HCT116 (cell line): ENCODE measurements at regions not wholly inside any gene's neighbourhood (a gene's known extent, or its start where the extent isn't known, plus 50 kb on each side); places are given as distances from the start of the nearest gene placed in this dataset.

Experiments used
- ATAC-seq: fragments of 200-7000 bp; cut with Tn5 transposase; 2 replicates; pipeline ENCODE4 v1.9.1; 2020; ENCODE audit warnings: mild to moderate bottlenecking, moderate library complexity
- BruUV-seq: library from RNA; stranded (reverse); fragments of 400-500 nt; replicated peaks from 2 replicates; lab custom pipeline; 2021; lab: Mats Ljungman, UMichigan
- CTCF ChIA-PET: fragments of 300-600 bp; sonication (Branson Sonifier 250); formaldehyde crosslinking; loops from one replicate; lab custom pipeline; 2021; ENCODE audit warnings: antibody characterized with exemption; lab: Charles Lee
- POLR2A ChIA-PET: fragments of 300-600, 350-600 bp; sonication (Branson Sonifier 250); formaldehyde crosslinking; loops from one replicate; lab custom pipeline; 2021; ENCODE audit warnings: antibody characterized with exemption; lab: Charles Lee
- RAD21 ChIA-PET, 2 experiments: fragments of 300-600 bp; sonication (Branson Sonifier 250); formaldehyde crosslinking; loops; one replicate each; lab custom pipeline; 2023; ENCODE audit warnings: low total read pairs in 2 of 2; ENCODE audit not compliant: uncharacterized antibody in 2 of 2, unreplicated experiment in 2 of 2, low non-redundant PET in 1 of 2; lab: Charles Lee
- DNase-seq: peaks from one replicate; pipeline ENCODE4 v3.0.0-alpha.2; 2010; ENCODE audit warnings: low read depth, low spot score
- H2AFZ ChIP-seq: fragments of 200-600 bp; shearing (Covaris generic), sonication (generic); 2 replicates; pipeline ENCODE4 v1.6.1; 2017; ENCODE audit warnings: low read depth, mixed run types, mixed read lengths, antibody characterized with exemption, low read length; ENCODE audit not compliant: poor library complexity, severe bottlenecking
- H3K27ac ChIP-seq: 2 replicates; pipeline ENCODE4 v1.5.1; 2012; ENCODE audit warnings: low read depth, low read length
- H3K27me3 ChIP-seq: fragments of 200-600 bp; sonication (generic); 2 replicates; pipeline ENCODE4 v1.6.1; 2016; ENCODE audit warnings: mixed run types, low read length, mixed read lengths; ENCODE audit not compliant: insufficient read depth
- H3K36me3 ChIP-seq, 2 experiments: fragments of 200-500 bp in 1 of 2; fragments of 200-600 bp in 1 of 2; sonication (Bioruptor generic) in 1 of 2; sonication (generic) in 1 of 2; 2 replicates each; pipeline versions ENCODE4 v1.5.1 to v1.6.1; 2014 to 2016; ENCODE audit warnings: low read length in 2 of 2, inconsistent platforms in 1 of 2, mixed read lengths in 1 of 2, mixed run types in 1 of 2; ENCODE audit not compliant: insufficient read depth in 2 of 2, control insufficient read depth in 1 of 2
- H3K4me1 ChIP-seq, 2 experiments: fragments of 200-600 bp in 1 of 2; sonication (generic) in 1 of 2; 2 replicates each; pipeline versions ENCODE4 v1.5.1 to v1.6.1; 2012 to 2017; ENCODE audit warnings: low read length in 2 of 2, inconsistent platforms in 1 of 2, mild to moderate bottlenecking in 1 of 2, mixed read lengths in 1 of 2, mixed run types in 1 of 2, moderate library complexity in 1 of 2; ENCODE audit not compliant: insufficient read depth in 2 of 2, control insufficient read depth in 1 of 2
- H3K4me2 ChIP-seq: fragments of 200-600 bp; sonication (generic); 2 replicates; pipeline ENCODE4 v1.6.1; 2017; ENCODE audit warnings: mixed run types, low read length, mixed read lengths
- H3K4me3 ChIP-seq, 2 experiments: fragments of 200-600 bp in 1 of 2; sonication (generic) in 1 of 2; replicated peaks in 1 of 2; 2 replicates each; pipeline ENCODE4 v1.5.1; 2011 to 2016; ENCODE audit warnings: low read length in 2 of 2, control low read depth in 1 of 2, low read depth in 1 of 2, mild to moderate bottlenecking in 1 of 2, mixed read lengths in 1 of 2, mixed run types in 1 of 2
- H3K79me2 ChIP-seq: fragments of 200-600 bp; sonication (generic); 2 replicates; pipeline ENCODE4 v1.6.1; 2017; ENCODE audit warnings: mild to moderate bottlenecking, mixed run types, low read length, moderate library complexity, mixed read lengths; ENCODE audit not compliant: insufficient read depth
- H3K9ac ChIP-seq: fragments of 200-600 bp; sonication (generic); 2 replicates; pipeline ENCODE4 v1.6.1; 2016; ENCODE audit warnings: low read length, mixed read lengths
- H3K9me2 ChIP-seq: fragments of 200-600 bp; sonication (generic), shearing (Covaris generic); 2 replicates; pipeline ENCODE4 v1.6.1; 2017; ENCODE audit warnings: mixed run types, mild to moderate bottlenecking, moderate library complexity; ENCODE audit not compliant: insufficient read depth
- H3K9me3 ChIP-seq, 2 experiments: fragments of 200-500 bp in 1 of 2; fragments of 200-600 bp in 1 of 2; sonication (Bioruptor generic) in 1 of 2; sonication (generic) in 1 of 2; 2 replicates each; pipeline ENCODE4 v1.6.1; 2014 to 2017; ENCODE audit warnings: low read length in 2 of 2, mixed read lengths in 2 of 2, inconsistent platforms in 1 of 2, low read depth in 1 of 2, mild to moderate bottlenecking in 1 of 2, mixed run types in 1 of 2, moderate library complexity in 1 of 2; ENCODE audit not compliant: control insufficient read depth in 1 of 2, insufficient read depth in 1 of 2
- H4K20me1 ChIP-seq: fragments of 200-600 bp; sonication (generic), shearing (Covaris generic); 2 replicates; pipeline ENCODE4 v1.6.1; 2017; ENCODE audit warnings: mixed run types, mild to moderate bottlenecking, moderate library complexity; ENCODE audit not compliant: insufficient read depth
- ATF3 ChIP-seq: IDR thresholded peaks from 2 replicates; pipeline ENCODE4 v1.6.1; 2012
- CEBPB ChIP-seq: IDR thresholded peaks from 2 replicates; pipeline ENCODE4 v1.6.1; 2012; ENCODE audit warnings: low read depth
- CTCF ChIP-seq, 3 experiments: fragments of 200-600 bp in 1 of 3; sonication (generic) in 1 of 3; IDR thresholded peaks in 2 of 3; conservative IDR thresholded peaks in 1 of 3; 2 replicates each; pipeline ENCODE4 v1.5.1; 2012 to 2017; ENCODE audit warnings: low read depth in 2 of 3, low read length in 2 of 3, antibody characterized with exemption in 1 of 3, borderline replicate concordance in 1 of 3, control low read depth in 1 of 3, mild to moderate bottlenecking in 1 of 3, mixed read lengths in 1 of 3, mixed run types in 1 of 3, moderate library complexity in 1 of 3; ENCODE audit not compliant: insufficient read depth in 1 of 3
- EZH2 ChIP-seq: fragments of 200-600 bp; sonication (generic); IDR thresholded peaks from 2 replicates; pipeline ENCODE4 v1.6.1; 2017; ENCODE audit warnings: antibody characterized with exemption, mixed run types
- EZH2phosphoT487 ChIP-seq: fragments of 200-600 bp; IDR thresholded peaks from 2 replicates; pipeline ENCODE4 v1.6.1; 2018; ENCODE audit warnings: antibody characterized with exemption, borderline replicate concordance
- FOSL1 ChIP-seq: IDR thresholded peaks from 2 replicates; pipeline ENCODE4 v1.6.1; 2012; ENCODE audit warnings: low read depth
- JUND ChIP-seq: IDR thresholded peaks from 2 replicates; pipeline ENCODE4 v1.6.1; 2012
- POLR2AphosphoS5 ChIP-seq: IDR thresholded peaks from 2 replicates; pipeline ENCODE4 v1.6.1; 2011; ENCODE audit warnings: mild to moderate bottlenecking, low read depth, low read length, moderate library complexity
- RAD21 ChIP-seq: IDR thresholded peaks from 2 replicates; pipeline ENCODE4 v1.6.1; 2012; ENCODE audit warnings: low read depth, mild to moderate bottlenecking
- SIN3A ChIP-seq: IDR thresholded peaks from 2 replicates; pipeline ENCODE4 v1.6.1; 2012; ENCODE audit warnings: low read depth
- SP1 ChIP-seq: IDR thresholded peaks from 2 replicates; pipeline ENCODE4 v1.6.1; 2012; ENCODE audit warnings: low read depth
- SRF ChIP-seq: IDR thresholded peaks from 2 replicates; pipeline ENCODE4 v1.6.1; 2012; ENCODE audit warnings: low read depth
- TCF7L2 ChIP-seq: IDR thresholded peaks from 2 replicates; pipeline ENCODE4 v1.7.0; 2011; ENCODE audit warnings: borderline replicate concordance, inconsistent platforms; ENCODE audit not compliant: insufficient read depth, insufficient read length; ENCODE audit errors: extremely low read depth
- YY1 ChIP-seq: IDR thresholded peaks from 2 replicates; pipeline ENCODE4 v1.6.1; 2011; ENCODE audit warnings: low read length, low read depth, moderate library complexity, mild to moderate bottlenecking; ENCODE audit not compliant: insufficient replicate concordance; ENCODE audit errors: extremely low read depth
- intact Hi-C: fragments of 100-400 bp; cut with micrococcal nuclease; formaldehyde crosslinking; loops from 2 replicates; pipeline ENCODE4 v1.10.0; 2022

- TF ChIP-seq CTCF (IDR thresholded peaks at IDR 0.05 in 2 of 3, conservative IDR thresholded peaks at IDR 0.05 in 1 of 3; ENCODE audit: borderline replicate concordance in 1 of 3, insufficient read depth in 1 of 3, low read depth in 2 of 3, low read length in 2 of 3): no peak
- no peak for TF ChIP-seq SP1
- no peak for TF ChIP-seq EZH2
- TF ChIP-seq SRF: no peak
- TF ChIP-seq CEBPB: no peak
- TF ChIP-seq TCF7L2: no peak
Measured at GRCh38 chr22:27574651-27575050, 226.9 kb downstream of the MN1 start (continued).

DNA sequence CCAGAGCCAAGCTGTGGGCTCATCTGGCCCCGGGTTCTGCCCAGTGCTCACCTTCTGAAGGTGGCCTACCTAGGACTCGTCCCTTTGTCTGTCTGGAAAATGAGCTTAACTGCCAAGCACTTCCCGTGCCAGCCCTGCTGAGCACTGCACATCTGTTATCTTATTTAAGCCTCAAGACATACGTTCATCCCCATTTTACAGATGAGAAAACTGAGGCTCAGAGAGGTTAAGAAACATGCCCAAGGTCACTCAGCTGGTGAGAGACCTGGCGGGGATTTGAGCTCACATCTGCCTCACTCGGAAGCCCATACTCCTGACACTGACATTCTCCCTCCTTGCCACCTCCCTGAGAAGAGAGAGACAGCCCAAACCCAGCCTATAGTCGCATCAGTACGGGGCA is 226.2 kb downstream of the MN1 start:
- Histone ChIP-seq H3K4me2 (no peak overlapping the region), H4K20me1 (no peaks in the 10 kb centered on the region), H3K9ac (no peak overlapping the region), H3K4me1 (no peaks in the 10 kb centered on the region; a peak in 1 of 4 replicates), H2AFZ (no peak overlapping the region), H3K79me2 (no peaks in the 10 kb centered on the region), H3K9me2 (no peaks in the 10 kb centered on the region), H3K36me3 (no peaks in the 10 kb centered on the region), H3K27ac (no peak overlapping the region), H3K27me3 (peaks cover 8% of the 10 kb centered on the region; the same call in 1 of the 2 replicates), H3K9me3 (peaks cover 0 to 6% of the 10 kb centered on the region in 2 experiments; a peak in 1 of 4 replicates), H3K4me3 (no peak overlapping the region)
- CTCF ChIA-PET: no interaction called here
- RAD21 ChIA-PET: no interaction called here
- no peak for ATAC-seq
- no peak for DNase-seq
- intact Hi-C loops: no loop called here
- POLR2A ChIA-PET: no interaction called here
- no TSS peak for BruUV-seq
- TF ChIP-seq EZH2 (no peak), JUND (no peak), SIN3A (no peak), RAD21 (no peak), CEBPB (no peak), ATF3 (no peak), SP1 (no peak), EZH2phosphoT487 (no peak), FOSL1 (no peak), POLR2AphosphoS5 (no peak), YY1 (no peak)
